ENCODE measurements at regions not wholly inside any gene's neighbourhood (a gene's known extent, or its start where the extent isn't known, plus 50 kb on each side); places are given as distances from the start of the nearest gene placed in this dataset.
A peak's percentile ranks its signal among the peaks of the same experiment; 100 is the strongest.

DNA sequence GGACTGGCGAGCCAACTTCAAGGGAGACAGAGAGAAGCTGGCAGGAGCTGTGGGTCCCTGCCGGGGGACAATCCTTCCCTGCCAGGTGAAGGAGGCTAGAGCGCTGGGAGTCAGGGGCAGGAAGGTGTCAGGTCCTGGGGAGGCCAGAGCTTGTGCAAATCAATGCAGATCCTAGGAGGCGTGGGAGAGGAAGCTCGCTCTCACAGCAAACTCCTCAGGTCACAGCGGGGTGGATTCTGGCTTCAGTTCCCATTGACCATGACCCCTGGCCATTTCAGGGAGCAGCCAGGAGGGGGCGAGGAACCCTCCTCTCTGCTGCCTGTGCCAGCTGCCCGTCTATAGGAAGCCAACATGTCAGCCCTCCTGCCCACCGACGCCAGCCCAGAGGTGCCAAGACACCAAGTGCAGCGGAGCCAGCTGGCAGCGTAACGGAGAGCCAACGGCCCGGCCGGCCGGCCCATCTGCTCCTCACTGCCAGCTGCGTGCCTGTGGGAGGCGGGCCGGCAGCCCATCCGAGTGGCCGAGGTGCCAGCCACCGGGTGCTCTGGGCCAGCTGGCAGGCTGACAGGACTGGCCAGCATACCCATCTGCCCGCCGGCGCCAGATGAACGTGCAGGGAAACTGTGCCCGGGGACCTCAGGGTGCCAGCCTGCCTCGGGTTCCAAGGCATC, 374.8 kb downstream of the MIAT start:
- H3K9ac ChIP-seq (ENCODE audit: insufficient read depth in 1 of 2, low read length in 2 of 2) = no peak overlapping the region
- DNase-seq = peak in 1 of 3 donors; percentile 10
- WGBS, 2 donors = 52 to 61% methylated on average over 26 to 29 of the region's 29 CpGs

DNA sequence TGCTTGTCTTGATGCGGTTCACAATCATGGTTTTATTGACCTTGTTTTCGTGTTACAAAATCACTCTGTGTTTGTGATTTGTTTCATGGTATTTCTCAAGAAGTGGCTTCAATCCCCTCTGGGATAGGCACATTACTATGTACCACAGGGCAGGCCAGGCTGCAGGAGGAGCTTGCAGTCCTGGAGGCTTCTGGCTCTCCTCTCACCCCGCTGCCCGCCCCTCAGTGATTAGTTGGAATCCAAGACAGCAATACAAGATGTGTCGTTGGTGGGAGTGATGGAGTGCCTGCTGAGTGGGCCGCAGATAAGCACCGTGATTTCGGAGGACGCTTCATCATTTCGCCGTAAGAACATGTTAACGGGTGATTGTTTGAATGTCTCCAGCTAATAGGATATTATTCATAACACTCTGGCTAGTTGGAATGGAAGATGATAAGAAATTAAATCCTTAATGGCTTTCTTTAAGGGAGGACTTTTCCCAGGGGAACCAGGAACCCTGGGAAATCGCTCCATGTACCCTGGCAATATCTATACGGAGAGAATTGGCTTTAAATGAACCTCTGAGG, 384.4 kb downstream of the MIAT start:
- ATAC-seq (ENCODE audit: insufficient read depth, low FRiP score) = no peak
- no peak overlapping the region for H3K27ac ChIP-seq (ENCODE audit: low read depth in 1 of 2, low read length in 1 of 2)
- WGBS, 2 donors = 58 to 67% methylated on average over 14 of the region's 14 CpGs
- H3K4me3 ChIP-seq = no peak overlapping the region
- no peaks in the 10 kb centered on the region for H3K36me3 ChIP-seq (ENCODE audit: control insufficient read depth in 4 of 4, insufficient read depth in 4 of 4, low read length in 4 of 4)
- peaks cover 0 to 3% (median 1%) of the 10 kb centered on the region in 4 donors for H3K9me3 ChIP-seq (ENCODE audit: control insufficient read depth in 4 of 4, insufficient read depth in 3 of 4, low read length in 3 of 4)
- peaks cover 0 to 13% (median 8%) of the 10 kb centered on the region in 3 donors for H3K27me3 ChIP-seq (ENCODE audit: control insufficient read depth in 3 of 3, insufficient read depth in 3 of 3, low read length in 2 of 3)
- H3K9ac ChIP-seq (ENCODE audit: insufficient read depth in 1 of 2, low read length in 2 of 2) = no peak overlapping the region
- H3K4me1 ChIP-seq (ENCODE audit: control insufficient read depth in 5 of 5, insufficient read depth in 5 of 5, low read length in 5 of 5) = no peaks in the 10 kb centered on the region
- DNase-seq = no peak
- no peak for TF ChIP-seq CTCF (IDR thresholded peaks at IDR 0.05; ENCODE audit: control extremely low read depth, extremely low read depth)

More for the DNA sequence above, 374.8 kb downstream of the MIAT start:
- Histone ChIP-seq H3K36me3 (ENCODE audit: control insufficient read depth in 4 of 4, insufficient read depth in 4 of 4, low read length in 4 of 4) (no peaks in the 10 kb centered on the region), H3K4me1 (ENCODE audit: control insufficient read depth in 5 of 5, insufficient read depth in 5 of 5, low read length in 5 of 5) (no peaks in the 10 kb centered on the region), H3K4me3 (no peak overlapping the region), H3K9me3 (ENCODE audit: control insufficient read depth in 4 of 4, insufficient read depth in 3 of 4, low read length in 3 of 4) (peaks cover 0 to 3% (median 0%) of the 10 kb centered on the region in 4 donors), H3K27me3 (ENCODE audit: control insufficient read depth in 3 of 3, insufficient read depth in 3 of 3, low read length in 2 of 3) (peaks cover 0 to 13% (median 0%) of the 10 kb centered on the region in 3 donors), H3K27ac (ENCODE audit: low read depth in 1 of 2, low read length in 1 of 2) (no peak overlapping the region)
- no peak for ATAC-seq (ENCODE audit: insufficient read depth, low FRiP score)
- no peak for TF ChIP-seq CTCF (IDR thresholded peaks at IDR 0.05; ENCODE audit: control extremely low read depth, extremely low read depth)

DNA sequence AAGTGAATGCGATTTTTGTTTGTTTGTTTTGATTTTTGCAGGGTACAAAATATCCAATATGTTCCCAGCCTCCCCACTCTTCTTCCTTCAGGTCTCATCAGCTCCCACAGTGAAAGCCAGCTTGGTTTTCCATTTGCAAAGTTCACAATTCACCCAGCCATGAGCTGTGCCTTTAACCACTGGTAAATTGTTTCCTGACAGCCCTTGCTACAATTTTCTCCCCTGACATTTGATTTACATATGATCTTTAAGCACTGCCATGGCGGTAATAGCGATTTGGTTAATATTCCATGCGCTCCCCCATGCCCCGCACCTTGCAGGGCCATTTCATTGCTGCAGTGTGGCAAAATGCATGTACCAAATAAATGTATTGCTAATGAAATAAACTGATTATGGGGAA, 385.9 kb downstream of the MIAT start:
- WGBS, 2 donors = 77 to 85% methylated on average over 5 of the region's 5 CpGs
- Histone ChIP-seq H3K4me1 (ENCODE audit: control insufficient read depth in 5 of 5, insufficient read depth in 5 of 5, low read length in 5 of 5) (no peaks in the 10 kb centered on the region), H3K27ac (ENCODE audit: low read depth in 1 of 2, low read length in 1 of 2) (no peak overlapping the region), H3K36me3 (ENCODE audit: control insufficient read depth in 4 of 4, insufficient read depth in 4 of 4, low read length in 4 of 4) (no peaks in the 10 kb centered on the region), H3K9ac (ENCODE audit: insufficient read depth in 1 of 2, low read length in 2 of 2) (no peak overlapping the region), H3K4me3 (no peak overlapping the region), H3K9me3 (ENCODE audit: control insufficient read depth in 4 of 4, insufficient read depth in 3 of 4, low read length in 3 of 4) (peaks cover 0 to 5% (median 1%) of the 10 kb centered on the region in 4 donors), H3K27me3 (ENCODE audit: control insufficient read depth in 3 of 3, insufficient read depth in 3 of 3, low read length in 2 of 3) (peaks cover 0 to 13% (median 4%) of the 10 kb centered on the region in 3 donors)
- no peak for TF ChIP-seq CTCF (IDR thresholded peaks at IDR 0.05; ENCODE audit: control extremely low read depth, extremely low read depth)
- ATAC-seq (ENCODE audit: insufficient read depth, low FRiP score) = no peak
- DNase-seq = no peak

Measured in lung (tissue), 11 donors.